Nephron (organoid): ENCODE measurements at regions not wholly inside any gene's neighbourhood (a gene's known extent, or its start where the extent isn't known, plus 50 kb on each side); places are given as distances from the start of the nearest gene placed in this dataset.

Source experiments
- H3K27ac Mint-ChIP-seq, 3 experiments: 2 replicates each; pipeline ENCODE4 v1.8.0; 2020; ENCODE audit warnings: mixed read lengths in 3 of 3, mild to moderate bottlenecking in 2 of 3, moderate library complexity in 1 of 3
- H3K27me3 Mint-ChIP-seq: 2 replicates; pipeline ENCODE4 v1.8.0; 2021; ENCODE audit warnings: low read depth, mild to moderate bottlenecking, moderate library complexity, mixed read lengths
- H3K36me3 Mint-ChIP-seq: 2 replicates; pipeline ENCODE4 v1.8.0; 2020; ENCODE audit warnings: low read depth, mixed read lengths
- H3K4me1 Mint-ChIP-seq: 2 replicates; pipeline ENCODE4 v1.8.0; 2020; ENCODE audit warnings: mixed read lengths
- H3K4me3 Mint-ChIP-seq, 3 experiments: 2 replicates each; pipeline ENCODE4 v1.8.0; 2020; ENCODE audit warnings: mild to moderate bottlenecking in 3 of 3, mixed read lengths in 3 of 3, moderate library complexity in 2 of 3
- H3K9me3 Mint-ChIP-seq: 2 replicates; pipeline ENCODE4 v1.8.0; 2020; ENCODE audit warnings: mixed read lengths
- CTCF ChIP-seq, 3 experiments: fragments of 200-600 bp; sonication (generic); IDR thresholded peaks; one replicate each; pipeline ENCODE4 v1.5.0; 2021; ENCODE audit warnings: antibody characterized with exemption in 3 of 3; ENCODE audit not compliant: unreplicated experiment in 3 of 3

- Mint-ChIP-seq H3K4me3 (no peak overlapping the region), H3K27me3 (peaks cover 3% of the 10 kb centered on the region), H3K36me3 (peaks cover 3% of the 10 kb centered on the region), H3K4me1 (no peaks in the 10 kb centered on the region), H3K9me3 (peaks cover 17% of the 10 kb centered on the region), H3K27ac (no peak overlapping the region)
- TF ChIP-seq CTCF (IDR thresholded peaks at IDR 0.05; ENCODE audit: unreplicated experiment in 3 of 3) = no peak
Measured at GRCh38 chr6:12527339-12527738, 189.2 kb upstream of the PHACTR1 start.

DNA sequence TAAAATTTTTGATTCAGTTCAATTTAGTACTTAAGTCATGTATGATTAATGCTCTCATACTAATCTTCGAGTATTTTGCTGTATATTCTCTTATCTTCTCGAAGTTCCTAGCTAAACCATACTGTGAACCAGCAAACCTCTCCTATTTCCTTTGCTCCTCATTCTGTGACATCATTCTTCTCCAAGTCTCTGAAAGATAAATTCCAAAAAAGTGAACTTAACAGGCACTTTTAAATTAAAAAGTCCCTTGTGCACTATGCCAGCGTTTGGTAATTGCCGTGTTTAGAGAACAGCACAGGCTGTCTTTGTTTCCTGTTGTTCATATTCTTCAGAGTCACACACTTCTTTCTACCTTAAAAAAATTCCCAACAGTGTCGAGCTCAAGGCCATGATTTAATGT is 188.4 kb upstream of the PHACTR1 start:
- H3K27ac Mint-ChIP-seq = peak overlapping the region in 1 of 3 experiments; percentile 12
- H3K36me3 Mint-ChIP-seq = peaks cover 3% of the 10 kb centered on the region
- H3K4me1 Mint-ChIP-seq = no peaks in the 10 kb centered on the region
- H3K27me3 Mint-ChIP-seq = peaks cover 3% of the 10 kb centered on the region
- peaks cover 17% of the 10 kb centered on the region for H3K9me3 Mint-ChIP-seq
- H3K4me3 Mint-ChIP-seq = no peak overlapping the region
- no peak for TF ChIP-seq CTCF (IDR thresholded peaks at IDR 0.05; ENCODE audit: unreplicated experiment in 3 of 3)

DNA sequence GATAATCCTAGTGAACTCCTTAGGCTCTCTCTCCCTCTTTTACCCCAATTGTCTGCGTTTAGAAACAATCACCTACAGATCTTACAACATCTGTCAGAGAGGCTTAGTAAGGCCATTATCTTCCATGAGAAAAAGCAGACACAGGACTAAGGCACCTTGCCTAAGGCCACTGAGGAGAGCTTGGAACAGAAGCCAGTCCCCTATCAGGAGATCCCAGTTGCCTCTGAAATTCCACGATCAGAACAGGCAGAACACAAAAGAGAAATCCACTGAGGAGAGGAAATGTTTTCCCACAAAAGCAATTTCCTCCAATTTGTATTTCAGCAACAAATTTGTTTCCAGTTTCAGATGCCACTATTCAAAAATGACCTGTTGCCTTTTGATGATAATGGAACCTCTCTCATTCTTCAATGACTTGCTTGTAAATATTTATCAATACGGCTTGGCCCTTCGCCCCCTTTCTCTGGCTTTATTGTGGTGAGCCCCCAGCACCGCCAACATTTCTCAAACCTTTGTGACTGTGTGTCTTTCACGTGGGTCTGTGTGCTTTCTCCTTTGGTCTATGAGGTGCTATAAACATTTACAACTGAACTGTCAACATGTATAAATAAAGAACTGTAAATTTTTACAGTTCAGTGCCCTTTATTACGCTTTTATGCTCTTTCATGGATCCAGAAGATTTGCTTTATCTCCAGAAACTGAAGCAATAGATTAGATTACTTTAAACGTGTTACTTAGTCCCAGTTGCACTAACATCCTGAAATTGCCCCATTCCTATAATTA is 187.8 kb upstream of the PHACTR1 start:
- H3K27ac Mint-ChIP-seq = peak overlapping the region in 1 of 3 experiments; percentile 12
- H3K27me3 Mint-ChIP-seq = peaks cover 3% of the 10 kb centered on the region
- peaks cover 13% of the 10 kb centered on the region for H3K9me3 Mint-ChIP-seq
- H3K4me3 Mint-ChIP-seq = no peak overlapping the region
- H3K36me3 Mint-ChIP-seq = peaks cover 3% of the 10 kb centered on the region
- H3K4me1 Mint-ChIP-seq = no peaks in the 10 kb centered on the region
- TF ChIP-seq CTCF (IDR thresholded peaks at IDR 0.05; ENCODE audit: unreplicated experiment in 3 of 3) = no peak

DNA sequence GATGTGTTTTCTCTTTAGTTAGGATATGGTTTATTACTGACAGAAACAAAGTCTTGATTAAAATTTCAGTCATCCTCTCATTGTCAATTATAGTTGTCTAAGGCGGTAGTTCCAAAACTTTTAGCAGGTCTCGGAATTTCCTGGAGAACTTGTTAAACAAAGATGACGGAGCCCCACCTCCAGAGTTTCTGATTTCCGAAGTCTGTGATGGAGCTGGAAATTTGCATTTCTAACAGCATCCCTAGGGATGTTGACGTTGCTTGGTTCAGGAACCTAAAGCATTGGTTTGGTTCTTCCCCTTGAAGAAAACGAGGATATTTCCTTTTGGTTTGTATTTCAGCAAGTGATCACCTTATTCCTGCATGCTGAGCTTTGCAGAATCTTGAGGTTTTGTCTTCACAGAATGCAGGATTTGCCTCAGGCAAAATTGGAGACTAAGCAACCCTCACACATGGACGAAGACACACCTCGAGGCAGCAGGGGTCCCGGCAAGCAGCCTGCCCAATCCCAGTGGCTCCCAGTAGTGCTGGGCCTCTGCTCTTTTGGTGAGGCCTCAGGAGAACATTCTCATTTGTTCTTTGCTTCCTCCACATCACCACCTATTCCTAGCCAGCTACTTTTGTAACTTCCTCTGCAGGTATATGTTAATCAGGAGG is 187.1 kb upstream of the PHACTR1 start:
- TF ChIP-seq CTCF (IDR thresholded peaks at IDR 0.05; ENCODE audit: unreplicated experiment in 3 of 3) = no peak
- no peak overlapping the region for H3K4me3 Mint-ChIP-seq
- H3K4me1 Mint-ChIP-seq = no peaks in the 10 kb centered on the region
- H3K36me3 Mint-ChIP-seq = peaks cover 3% of the 10 kb centered on the region
- H3K9me3 Mint-ChIP-seq = peaks cover 7% of the 10 kb centered on the region
- H3K27ac Mint-ChIP-seq = no peak overlapping the region
- peaks cover 3% of the 10 kb centered on the region for H3K27me3 Mint-ChIP-seq

- Mint-ChIP-seq H3K9me3 (peaks cover 6% of the 10 kb centered on the region), H3K36me3 (peaks cover 3% of the 10 kb centered on the region), H3K27ac (no peak overlapping the region), H3K4me3 (no peak overlapping the region), H3K4me1 (no peaks in the 10 kb centered on the region), H3K27me3 (peaks cover 3% of the 10 kb centered on the region)
- no peak for TF ChIP-seq CTCF (IDR thresholded peaks at IDR 0.05; ENCODE audit: unreplicated experiment in 3 of 3)
Measured at GRCh38 chr6:12530345-12530744, 186.2 kb upstream of the PHACTR1 start.
